ENCODE measurements at regions not wholly inside any gene's neighbourhood (a gene's known extent, or its start where the extent isn't known, plus 50 kb on each side); places are given as distances from the start of the nearest gene placed in this dataset.

- DNase-seq (ENCODE audit: low spot score) (no peak), ATAC-seq (no peak)
- Histone ChIP-seq H4K20me1 (replicated peaks; ENCODE audit: insufficient read depth) (no peaks in the 10 kb centered on the region), H3K4me3 (no peak overlapping the region), H3K4me1 (ENCODE audit: insufficient read depth) (no peaks in the 10 kb centered on the region), H3K79me2 (replicated peaks; ENCODE audit: insufficient read depth) (no peaks in the 10 kb centered on the region), H3K27me3 (ENCODE audit: insufficient read depth) (no peaks in the 10 kb centered on the region), H3F3A (replicated peaks; ENCODE audit: low read depth) (no peaks in the 10 kb centered on the region), H3K27ac (ENCODE audit: low read depth) (no peak overlapping the region), H2AFZ (no peak overlapping the region), H3K4me2 (no peak overlapping the region), H3K36me3 (ENCODE audit: insufficient read depth) (no peaks in the 10 kb centered on the region), H3K9me2 (ENCODE audit: insufficient read depth) (no peaks in the 10 kb centered on the region)
- Mint-ChIP-seq H3K9me3 (peaks cover 4% of the 10 kb centered on the region; the same call in 2 of the 3 replicates), H3K27ac (no peak overlapping the region), H3K4me3 (no peak overlapping the region), H3K36me3 (ENCODE audit: low read depth) (peaks cover 5% of the 10 kb centered on the region; the same call in 1 of the 3 replicates), H3K27me3 (ENCODE audit: insufficient read depth, low read depth, poor library complexity) (no peaks in the 10 kb centered on the region), H3K4me1 (0 out of 3 replicates have a peak, but pooled peaks cover 2% of the 10 kb centered on the region)
- TF ChIP-seq CREB1 (CRISPR knock-in tag; IDR thresholded peaks at IDR 0.05; ENCODE audit: low read depth) (no peak), ZNF331 (CRISPR knock-in tag; IDR thresholded peaks at IDR 0.05; ENCODE audit: low read depth) (no peak), STAT1 (IDR thresholded peaks at IDR 0.05; ENCODE audit: unreplicated experiment) (no peak)
- TF ChIP-seq, protein P1, sequence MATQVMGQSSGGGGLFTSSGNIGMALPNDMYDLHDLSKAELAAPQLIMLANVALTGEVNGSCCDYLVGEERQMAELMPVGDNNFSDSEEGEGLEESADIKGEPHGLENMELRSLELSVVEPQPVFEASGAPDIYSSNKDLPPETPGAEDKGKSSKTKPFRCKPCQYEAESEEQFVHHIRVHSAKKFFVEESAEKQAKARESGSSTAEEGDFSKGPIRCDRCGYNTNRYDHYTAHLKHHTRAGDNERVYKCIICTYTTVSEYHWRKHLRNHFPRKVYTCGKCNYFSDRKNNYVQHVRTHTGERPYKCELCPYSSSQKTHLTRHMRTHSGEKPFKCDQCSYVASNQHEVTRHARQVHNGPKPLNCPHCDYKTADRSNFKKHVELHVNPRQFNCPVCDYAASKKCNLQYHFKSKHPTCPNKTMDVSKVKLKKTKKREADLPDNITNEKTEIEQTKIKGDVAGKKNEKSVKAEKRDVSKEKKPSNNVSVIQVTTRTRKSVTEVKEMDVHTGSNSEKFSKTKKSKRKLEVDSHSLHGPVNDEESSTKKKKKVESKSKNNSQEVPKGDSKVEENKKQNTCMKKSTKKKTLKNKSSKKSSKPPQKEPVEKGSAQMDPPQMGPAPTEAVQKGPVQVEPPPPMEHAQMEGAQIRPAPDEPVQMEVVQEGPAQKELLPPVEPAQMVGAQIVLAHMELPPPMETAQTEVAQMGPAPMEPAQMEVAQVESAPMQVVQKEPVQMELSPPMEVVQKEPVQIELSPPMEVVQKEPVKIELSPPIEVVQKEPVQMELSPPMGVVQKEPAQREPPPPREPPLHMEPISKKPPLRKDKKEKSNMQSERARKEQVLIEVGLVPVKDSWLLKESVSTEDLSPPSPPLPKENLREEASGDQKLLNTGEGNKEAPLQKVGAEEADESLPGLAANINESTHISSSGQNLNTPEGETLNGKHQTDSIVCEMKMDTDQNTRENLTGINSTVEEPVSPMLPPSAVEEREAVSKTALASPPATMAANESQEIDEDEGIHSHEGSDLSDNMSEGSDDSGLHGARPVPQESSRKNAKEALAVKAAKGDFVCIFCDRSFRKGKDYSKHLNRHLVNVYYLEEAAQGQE (IDR thresholded peaks at IDR 0.05; ENCODE audit: unreplicated experiment) = no peak
Measured at GRCh38 chr4:29075366-29075765, 1644.8 kb upstream of the PCDH7 start.

DNA sequence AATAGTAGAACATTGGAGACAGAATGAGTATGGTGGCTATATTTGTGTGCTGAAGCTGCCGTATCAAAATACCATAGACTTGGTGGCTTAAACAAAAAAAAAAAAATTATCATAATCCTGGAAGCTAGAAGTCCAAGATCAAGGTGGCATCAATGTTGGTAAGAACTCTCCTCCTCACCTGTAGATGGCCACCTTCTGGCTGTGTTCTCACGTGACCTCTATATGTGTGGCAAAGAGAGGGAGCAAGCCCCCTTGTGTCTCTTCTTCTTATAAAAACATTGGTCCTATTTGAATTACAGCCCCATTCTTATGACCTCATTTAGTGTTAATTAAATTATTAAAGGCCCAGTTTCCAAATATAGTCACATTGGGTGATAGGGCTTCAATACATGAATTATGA lies 1640.9 kb upstream of the PCDH7 start:
- no peaks in the 10 kb centered on the region for H3K36me3 Mint-ChIP-seq (ENCODE audit: low read depth)
- H3K9me3 Mint-ChIP-seq = no peaks in the 10 kb centered on the region
- TF ChIP-seq, protein P2, sequence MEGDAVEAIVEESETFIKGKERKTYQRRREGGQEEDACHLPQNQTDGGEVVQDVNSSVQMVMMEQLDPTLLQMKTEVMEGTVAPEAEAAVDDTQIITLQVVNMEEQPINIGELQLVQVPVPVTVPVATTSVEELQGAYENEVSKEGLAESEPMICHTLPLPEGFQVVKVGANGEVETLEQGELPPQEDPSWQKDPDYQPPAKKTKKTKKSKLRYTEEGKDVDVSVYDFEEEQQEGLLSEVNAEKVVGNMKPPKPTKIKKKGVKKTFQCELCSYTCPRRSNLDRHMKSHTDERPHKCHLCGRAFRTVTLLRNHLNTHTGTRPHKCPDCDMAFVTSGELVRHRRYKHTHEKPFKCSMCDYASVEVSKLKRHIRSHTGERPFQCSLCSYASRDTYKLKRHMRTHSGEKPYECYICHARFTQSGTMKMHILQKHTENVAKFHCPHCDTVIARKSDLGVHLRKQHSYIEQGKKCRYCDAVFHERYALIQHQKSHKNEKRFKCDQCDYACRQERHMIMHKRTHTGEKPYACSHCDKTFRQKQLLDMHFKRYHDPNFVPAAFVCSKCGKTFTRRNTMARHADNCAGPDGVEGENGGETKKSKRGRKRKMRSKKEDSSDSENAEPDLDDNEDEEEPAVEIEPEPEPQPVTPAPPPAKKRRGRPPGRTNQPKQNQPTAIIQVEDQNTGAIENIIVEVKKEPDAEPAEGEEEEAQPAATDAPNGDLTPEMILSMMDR (conservative IDR thresholded peaks at IDR 0.05; ENCODE audit: low read depth in 2 of 2) = peak; percentile 25 to 50
- TF ChIP-seq EZH2 (IDR thresholded peaks at IDR 0.05; ENCODE audit: low read depth, unreplicated experiment) (no peak), ZNF462 (CRISPR knock-in tag; IDR thresholded peaks at IDR 0.05) (peak; percentile 41; the same call in 1 of the 2 replicates)
- Histone ChIP-seq H3K27me3 (ENCODE audit: insufficient read depth) (no peaks in the 10 kb centered on the region), H3K36me3 (ENCODE audit: insufficient read depth) (no peaks in the 10 kb centered on the region), H3K9me2 (ENCODE audit: insufficient read depth) (no peaks in the 10 kb centered on the region), H4K20me1 (replicated peaks; ENCODE audit: insufficient read depth) (no peaks in the 10 kb centered on the region), H3K4me2 (no peak overlapping the region), H2AFZ (no peak overlapping the region), H3K4me1 (ENCODE audit: insufficient read depth) (no peaks in the 10 kb centered on the region), H3K4me3 (no peak overlapping the region), H3F3A (replicated peaks; ENCODE audit: low read depth) (no peaks in the 10 kb centered on the region), H3K79me2 (replicated peaks; ENCODE audit: insufficient read depth) (no peaks in the 10 kb centered on the region), H3K27ac (ENCODE audit: low read depth) (no peak overlapping the region)
- H3K4me3 Mint-ChIP-seq = no peak overlapping the region
- H3K27ac Mint-ChIP-seq = no peak overlapping the region
- no peaks in the 10 kb centered on the region for H3K27me3 Mint-ChIP-seq (ENCODE audit: insufficient read depth, low read depth, poor library complexity)
- DNase-seq (ENCODE audit: low spot score) = no peak
- no peak for ATAC-seq
- no peaks in the 10 kb centered on the region for H3K4me1 Mint-ChIP-seq
